ENCODE measurements at regions not wholly inside any gene's neighbourhood (a gene's known extent, or its start where the extent isn't known, plus 50 kb on each side); places are given as distances from the start of the nearest gene placed in this dataset.
"Not testable (repeated sequence)": the region's sequence is repeated elsewhere in the genome, so short reads cannot be mapped to it uniquely, and the experiment has no call there.

DNA sequence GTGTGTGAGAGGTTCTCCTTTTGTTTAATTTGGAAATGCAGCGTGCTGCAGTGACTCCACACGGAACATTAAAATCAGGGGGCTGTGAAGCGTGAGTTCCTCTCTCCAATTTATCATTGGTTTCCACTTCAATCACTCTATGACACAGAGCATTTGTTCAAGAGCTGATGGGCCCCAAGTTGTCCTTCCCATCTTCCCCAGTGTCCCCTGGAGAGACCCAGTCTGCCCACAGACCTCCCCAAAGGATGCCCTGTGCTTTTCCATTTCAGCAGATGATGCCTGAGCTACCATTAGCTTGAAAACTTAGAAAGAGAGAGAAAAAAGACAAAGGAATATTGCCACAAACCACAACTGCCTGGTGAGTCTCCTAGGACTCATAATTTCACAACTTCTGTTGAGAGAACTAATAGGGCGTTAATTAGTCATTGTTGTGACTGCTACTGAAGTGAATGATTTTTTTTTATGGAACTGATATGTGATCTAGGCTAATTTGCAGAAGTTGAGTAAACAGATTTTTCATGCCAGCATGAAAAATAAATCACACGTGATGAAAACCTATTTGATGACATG, 772.7 kb downstream of the SEMA5A start:
- DNase-seq (ENCODE audit: low read depth in 2 of 2): peak; percentile 16 to 22

DNA sequence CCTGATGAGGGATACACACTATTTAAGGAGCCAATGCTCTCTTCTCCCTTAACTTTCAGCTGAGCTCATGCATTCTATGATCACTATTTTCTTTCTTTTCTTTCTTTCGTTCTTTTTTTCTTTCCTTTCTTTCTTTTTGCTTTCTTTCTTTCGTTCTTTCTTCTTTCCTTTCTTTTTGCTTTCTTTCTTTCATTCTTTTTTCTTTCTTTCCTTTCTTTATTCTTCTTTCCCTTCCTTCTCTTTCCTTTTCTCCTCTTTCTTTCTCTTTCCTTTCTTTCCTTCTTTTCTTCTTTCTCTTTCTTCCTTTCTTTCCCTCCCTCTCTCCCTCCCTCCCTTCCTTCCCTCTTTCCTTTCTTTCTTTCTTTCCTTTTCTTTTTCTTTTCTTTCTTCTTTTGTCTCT, 761.2 kb downstream of the SEMA5A start:
- DNase-seq (ENCODE audit: low read depth in 2 of 2): no peak

- peak in 1 of 2 experiments; percentile 6 for DNase-seq (ENCODE audit: low read depth in 2 of 2)
Observed at GRCh38 chr5:8788246-8788645, 757.6 kb downstream of the SEMA5A start.

- DNase-seq (ENCODE audit: low read depth in 2 of 2): no peak
Observed at GRCh38 chr5:8805653-8806052, 740.2 kb downstream of the SEMA5A start.

GRCh38 chr5:8807636-8808035, 738.2 kb downstream of the SEMA5A start:
- DNase-seq (ENCODE audit: low read depth in 2 of 2): no peak

DNA sequence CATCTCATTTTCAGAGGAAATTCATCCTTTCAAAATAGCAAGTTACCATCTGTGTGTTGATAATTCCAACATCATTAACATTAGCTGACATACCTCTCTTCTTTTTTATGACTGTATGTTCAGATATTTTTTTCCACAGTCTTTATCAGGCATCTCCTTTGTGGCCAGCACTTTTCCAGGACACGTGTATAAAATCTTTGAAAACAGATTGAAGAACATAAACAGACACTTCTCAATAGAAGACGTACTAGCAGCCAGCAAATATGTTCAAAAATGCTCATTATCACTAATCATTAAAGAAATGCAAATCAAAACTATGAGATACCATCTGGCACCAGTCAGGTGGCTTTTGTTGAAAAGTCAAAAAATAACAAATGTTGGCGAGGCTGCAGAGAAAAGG, 734.3 kb downstream of the SEMA5A start:
- no peak for DNase-seq (ENCODE audit: low read depth in 2 of 2)

DNA sequence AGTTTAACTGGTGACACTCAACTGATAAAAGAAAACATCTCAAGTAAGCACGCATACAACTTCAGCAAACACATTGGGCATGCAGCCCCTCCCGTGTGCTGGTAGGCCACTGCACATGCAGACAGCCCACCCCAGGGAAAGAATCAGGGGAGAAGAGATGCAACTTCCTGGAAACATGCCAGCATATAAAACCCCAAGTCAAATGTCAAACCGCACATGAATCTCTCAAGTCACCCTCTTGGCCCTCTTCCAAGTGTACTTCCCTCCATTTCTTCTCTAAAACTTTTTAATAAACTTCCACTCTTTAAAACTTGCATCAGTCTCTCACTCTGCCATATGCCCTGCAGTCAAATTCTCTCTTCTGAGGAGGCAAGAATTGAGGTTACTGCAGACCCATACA, 732.7 kb downstream of the SEMA5A start:
- no peak for DNase-seq (ENCODE audit: low read depth in 2 of 2)

- no peak for DNase-seq (ENCODE audit: low read depth in 2 of 2)
Observed at GRCh38 chr5:8814105-8814504, 731.8 kb downstream of the SEMA5A start.

GRCh38 chr5:8824371-8824770, 721.5 kb downstream of the SEMA5A start:
- DNase-seq (ENCODE audit: low read depth in 2 of 2): no peak

DNA sequence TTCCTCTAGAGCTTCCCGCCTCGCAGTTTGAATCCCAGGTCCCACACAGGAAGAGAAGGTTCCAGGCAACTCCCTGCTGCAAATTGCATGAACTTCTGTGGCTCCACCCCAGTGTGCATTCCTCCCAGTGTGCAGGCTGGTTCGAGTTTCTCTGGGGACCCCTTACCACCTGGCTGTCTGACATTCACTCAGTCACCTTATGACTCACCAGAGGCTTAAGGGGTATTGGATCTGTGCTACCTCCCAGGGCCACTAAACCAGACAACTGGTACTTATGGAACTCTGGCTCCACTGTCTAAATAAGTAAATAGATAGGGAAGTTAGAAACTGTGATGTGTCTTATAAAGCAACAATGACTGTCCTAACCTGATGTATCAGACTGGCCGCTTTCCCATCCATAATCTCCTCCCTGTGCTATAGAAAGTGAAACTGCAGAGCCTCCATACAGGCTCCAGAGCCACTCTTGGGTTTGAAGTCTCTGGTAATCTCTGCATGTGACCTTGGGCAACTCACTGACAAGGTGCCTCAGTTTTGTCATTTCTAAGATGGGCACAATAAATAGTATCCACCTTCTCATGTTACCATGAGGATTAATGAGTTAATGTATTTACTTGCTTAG, 720.6 kb downstream of the SEMA5A start:
- DNase-seq (ENCODE audit: low read depth in 2 of 2): no peak

- DNase-seq (ENCODE audit: low read depth in 2 of 2): no peak
Observed at GRCh38 chr5:8826508-8826907, 719.4 kb downstream of the SEMA5A start.

GRCh38 chr5:8827696-8828095, 718.2 kb downstream of the SEMA5A start:
- DNase-seq (ENCODE audit: low read depth in 2 of 2): no peak

- DNase-seq (ENCODE audit: low read depth in 2 of 2): no peak
Observed at GRCh38 chr5:8828596-8829322, 717.1 kb downstream of the SEMA5A start.

DNA sequence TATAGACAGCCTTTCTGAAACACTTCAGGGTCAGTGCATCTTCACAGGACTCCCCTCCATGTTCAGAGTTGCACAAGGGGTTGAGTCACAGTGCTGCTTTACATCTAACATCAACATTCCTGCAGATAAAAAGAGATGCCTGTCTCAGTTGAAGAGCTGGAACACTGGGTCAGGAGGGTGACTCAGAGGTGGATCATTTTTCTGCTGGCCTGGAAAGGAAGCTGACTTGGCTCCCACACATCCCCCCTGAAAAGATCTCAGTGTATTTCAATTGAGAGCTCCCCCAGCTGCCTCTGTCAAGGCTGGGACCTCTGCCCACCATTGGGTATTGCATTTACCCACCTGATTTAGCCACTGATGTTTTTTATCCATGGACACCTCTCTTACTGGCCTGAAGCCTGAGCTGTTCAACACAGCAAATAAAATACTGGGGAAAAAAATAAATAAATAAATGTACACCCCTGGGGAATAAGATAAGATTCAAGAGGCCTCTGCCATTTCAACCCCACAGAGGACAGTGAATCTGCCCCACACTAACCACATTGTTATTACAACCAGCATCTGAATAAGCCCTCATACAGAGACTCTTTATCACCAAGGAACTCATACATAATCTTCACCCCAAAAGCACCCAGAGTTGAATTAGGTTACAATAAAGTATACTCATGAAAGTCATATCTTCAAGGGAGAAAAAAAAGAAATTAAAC, 716.4 kb downstream of the SEMA5A start:
- peak; percentile 95 to 96 for DNase-seq (ENCODE audit: low read depth in 2 of 2)

DNA sequence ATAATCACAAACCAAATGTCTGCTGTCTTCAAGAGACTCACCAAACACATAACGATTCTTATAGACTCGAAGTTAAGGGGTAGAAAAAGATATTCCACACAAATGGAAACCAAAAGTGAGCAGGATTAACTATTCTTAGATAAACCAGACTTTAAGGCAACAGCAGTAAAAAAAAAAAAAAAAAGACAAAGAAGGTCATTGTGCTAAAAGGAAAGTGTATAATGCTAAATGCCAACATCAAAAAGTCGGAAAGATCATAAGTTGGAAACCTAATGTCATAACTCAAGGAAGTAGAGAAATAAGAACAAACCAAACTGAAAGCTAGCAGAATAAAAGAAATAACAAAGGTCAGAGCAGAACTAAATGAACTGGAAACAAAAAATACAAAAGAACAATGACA, 714.6 kb downstream of the SEMA5A start:
- DNase-seq (ENCODE audit: low read depth in 2 of 2): no peak

DNA sequence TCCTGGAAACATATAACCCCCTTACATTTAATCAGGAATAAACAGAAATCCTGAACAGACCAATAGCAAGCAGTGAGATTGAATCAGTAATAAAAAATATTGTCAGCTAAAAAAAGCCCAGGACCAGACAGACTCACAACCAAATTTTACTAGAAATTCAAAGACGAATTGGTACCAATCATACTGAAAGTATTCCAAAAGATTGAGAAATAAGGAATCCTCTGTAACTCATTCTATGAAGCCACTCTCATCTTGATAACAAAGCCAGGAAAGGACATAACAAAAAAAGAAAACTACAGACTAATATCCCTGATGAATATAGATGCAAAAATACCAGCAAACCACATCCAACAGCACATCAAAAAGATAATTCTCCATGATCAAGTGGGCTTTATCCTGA, 714.0 kb downstream of the SEMA5A start:
- no peak for DNase-seq (ENCODE audit: low read depth in 2 of 2)

DNA sequence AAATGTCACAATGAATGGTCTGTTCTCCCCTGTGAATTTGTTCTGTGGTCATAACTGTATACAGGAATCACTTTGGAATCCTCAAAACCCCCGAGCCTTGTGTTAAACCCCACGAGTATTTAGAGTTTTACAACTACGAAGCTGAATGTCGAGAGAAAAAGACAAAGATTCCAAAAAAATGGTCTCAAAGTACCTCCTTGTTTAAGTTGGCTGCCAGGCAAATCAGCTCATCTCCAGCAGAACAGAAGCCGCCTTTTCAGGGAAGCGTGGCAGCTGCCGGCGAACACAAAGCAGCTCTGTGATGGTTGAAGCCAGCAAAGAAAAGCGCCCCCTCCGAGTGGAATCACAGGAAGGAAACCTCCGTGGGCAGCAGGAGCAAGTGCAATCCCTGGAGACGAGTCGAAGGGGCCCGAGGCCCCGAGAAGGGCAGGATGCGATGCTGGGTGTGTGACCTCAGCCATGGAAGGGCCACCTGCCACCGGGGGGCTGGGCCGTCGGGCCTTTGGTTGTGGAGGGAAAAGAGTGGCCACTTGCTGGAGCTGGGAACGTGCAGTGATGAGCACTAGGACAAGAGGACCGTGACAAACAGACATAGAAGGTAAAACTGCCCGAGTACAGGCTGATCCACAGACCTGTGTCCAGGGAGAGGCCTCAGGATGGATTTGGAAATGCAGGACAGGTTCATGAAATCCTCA, 706.4 kb downstream of the SEMA5A start:
- DNase-seq (ENCODE audit: low read depth in 2 of 2): no peak

GRCh38 chr5:8840237-8840636, 705.6 kb downstream of the SEMA5A start:
- no peak for DNase-seq (ENCODE audit: low read depth in 2 of 2)

GRCh38 chr5:8840746-8841145, 705.1 kb downstream of the SEMA5A start:
- not testable (repeated sequence) for DNase-seq (ENCODE audit: low read depth in 2 of 2)

DNA sequence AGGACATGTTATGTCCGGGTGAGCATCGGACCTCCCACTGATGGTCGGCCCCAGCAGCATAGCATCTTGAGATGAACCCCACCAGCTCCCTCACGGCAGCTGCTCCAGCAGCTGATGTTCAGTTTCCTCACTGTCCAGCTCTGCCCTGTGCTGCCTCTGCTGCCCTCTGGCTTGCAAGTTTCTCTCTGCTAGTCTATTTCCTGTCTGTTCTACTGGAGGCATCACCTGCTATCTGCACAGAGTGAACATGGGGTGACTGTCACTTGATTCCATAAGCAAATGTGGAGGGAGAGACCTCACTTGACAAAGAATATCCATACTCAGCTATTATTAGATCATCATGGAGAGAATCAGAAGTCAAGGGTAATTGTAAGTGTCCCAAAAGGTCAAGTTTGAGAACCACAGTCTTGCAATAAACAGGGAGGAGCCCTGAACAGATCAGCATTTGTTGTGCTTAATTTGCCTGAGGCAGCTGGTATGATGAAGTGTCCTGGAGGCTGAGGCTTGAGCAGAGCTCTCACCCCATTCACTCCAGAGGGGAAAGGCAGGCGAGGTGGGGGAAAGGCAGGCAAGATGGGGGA, 702.8 kb downstream of the SEMA5A start:
- no peak for DNase-seq (ENCODE audit: low read depth in 2 of 2)

- DNase-seq (ENCODE audit: low read depth in 2 of 2): peak; percentile 58 to 63
Observed at GRCh38 chr5:8843771-8844170, 702.1 kb downstream of the SEMA5A start.

- DNase-seq (ENCODE audit: low read depth in 2 of 2): no peak
Observed at GRCh38 chr5:8844206-8844605, 701.7 kb downstream of the SEMA5A start.
